SK-N-SH (cell line): ENCODE measurements at regions not wholly inside any gene's neighbourhood (a gene's known extent, or its start where the extent isn't known, plus 50 kb on each side); places are given as distances from the start of the nearest gene placed in this dataset.

Experiments used
- CTCF ChIA-PET: fragments of 300-600, 350-600 bp; formaldehyde crosslinking; extraction: SDS; loops from one replicate; lab custom pipeline; 2021; lab: Yijun Ruan, JAX
- POLR2A ChIA-PET: fragments of 350-600 bp; sonication (Branson Sonifier 250); formaldehyde crosslinking; extraction: SDS; loops from one replicate; lab custom pipeline; 2020; ENCODE audit warnings: antibody characterized with exemption, inconsistent platforms; lab: Yijun Ruan, JAX
- DNase-seq: peaks from one replicate; pipeline ENCODE4 v3.0.0; 2012
- H2AFZ ChIP-seq: fragments of 200-600 bp; sonication (generic); 2 replicates; pipeline ENCODE4 v1.8.1; 2016; ENCODE audit warnings: antibody characterized with exemption, mild to moderate bottlenecking, low read depth
- H3F3A ChIP-seq: fragments of 200-600 bp; sonication (generic); replicated peaks from 2 replicates; pipeline ENCODE3; 2016; ENCODE audit warnings: antibody characterized with exemption, mild to moderate bottlenecking; ENCODE audit not compliant: insufficient read depth
- H3K27ac ChIP-seq, 2 experiments: fragments of 200-500 bp in 1 of 2; fragments of 200-600 bp in 1 of 2; sonication (Bioruptor generic) in 1 of 2; sonication (generic), shearing (Covaris generic) in 1 of 2; 2 replicates each; pipeline versions ENCODE4 v1.5.1 to v1.6.1; 2014 to 2016; ENCODE audit warnings: low read depth in 2 of 2, inconsistent platforms in 1 of 2, low read length in 1 of 2, mild to moderate bottlenecking in 1 of 2, mixed read lengths in 1 of 2
- H3K27me3 ChIP-seq: fragments of 200-600 bp; sonication (generic), shearing (Covaris generic); 2 replicates; pipeline ENCODE4 v1.6.1; 2016; ENCODE audit warnings: mixed run types; ENCODE audit not compliant: insufficient read depth
- H3K36me3 ChIP-seq, 2 experiments: fragments of 200-500 bp in 1 of 2; fragments of 200-600 bp in 1 of 2; sonication (Bioruptor generic) in 1 of 2; sonication (generic) in 1 of 2; replicated peaks in 1 of 2; 2 replicates each; pipeline versions ENCODE3 to v1.5.1; 2014 to 2016; ENCODE audit warnings: low read length in 1 of 2, mild to moderate bottlenecking in 1 of 2; ENCODE audit not compliant: insufficient read depth in 2 of 2, control insufficient read depth in 1 of 2
- H3K4me1 ChIP-seq, 2 experiments: fragments of 200-500 bp in 1 of 2; fragments of 200-600 bp in 1 of 2; sonication (Bioruptor generic) in 1 of 2; sonication (generic), shearing (Covaris generic) in 1 of 2; 2 replicates each; pipeline versions ENCODE4 v1.5.1 to v1.6.1; 2014 to 2016; ENCODE audit warnings: low read depth in 1 of 2, low read length in 1 of 2, mixed run types in 1 of 2; ENCODE audit not compliant: insufficient read depth in 2 of 2, control insufficient read depth in 1 of 2
- H3K4me2 ChIP-seq: fragments of 200-600 bp; sonication (generic), shearing (Covaris generic); 2 replicates; pipeline ENCODE4 v1.6.1; 2017; ENCODE audit warnings: mixed run types
- H3K4me3 ChIP-seq, 2 experiments: fragments of 200-500 bp in 1 of 2; fragments of 200-600 bp in 1 of 2; sonication (Bioruptor generic) in 1 of 2; sonication (generic), shearing (Covaris generic) in 1 of 2; 2 replicates each; pipeline versions ENCODE4 v1.5.1 to v1.8.1; 2014 to 2016; ENCODE audit warnings: low read depth in 2 of 2, inconsistent platforms in 1 of 2, low read length in 1 of 2, mild to moderate bottlenecking in 1 of 2, mixed read lengths in 1 of 2, moderate library complexity in 1 of 2
- H3K79me2 ChIP-seq: fragments of 200-600 bp; sonication (generic); 2 replicates; pipeline ENCODE4 v1.8.1; 2017; ENCODE audit warnings: mild to moderate bottlenecking; ENCODE audit not compliant: insufficient read depth
- H3K9ac ChIP-seq: fragments of 200-600 bp; sonication (generic); 2 replicates; pipeline ENCODE4 v1.6.1; 2017; ENCODE audit warnings: mixed run types
- H3K9me2 ChIP-seq: fragments of 200-600 bp; sonication (generic); 2 replicates; pipeline ENCODE4 v1.6.1; 2017; ENCODE audit warnings: mixed run types
- H3K9me3 ChIP-seq: fragments of 200-600 bp; sonication (generic); 2 replicates; pipeline ENCODE4 v1.6.1; 2017; ENCODE audit warnings: mixed run types, mild to moderate bottlenecking, moderate library complexity
- H4K20me1 ChIP-seq: fragments of 200-600 bp; sonication (generic); 2 replicates; pipeline ENCODE4 v1.6.1; 2017; ENCODE audit warnings: mild to moderate bottlenecking, mixed run types; ENCODE audit not compliant: insufficient read depth
- CHD2 ChIP-seq: fragments of 150-350 bp; IDR thresholded peaks from 2 replicates; pipeline ENCODE4 v1.6.1; 2018; ENCODE audit warnings: low read length; ENCODE audit not compliant: partially characterized antibody
- CTCF ChIP-seq: fragments of 200-600 bp; sonication (generic); IDR thresholded peaks from 2 replicates; pipeline ENCODE4 v1.6.1; 2017; ENCODE audit warnings: antibody characterized with exemption, mild to moderate bottlenecking, moderate library complexity
- EP300 ChIP-seq, 2 experiments: IDR thresholded peaks; 2 replicates each; pipeline versions ENCODE4 v1.4.0 to v1.6.1; 2012; ENCODE audit warnings: borderline replicate concordance in 1 of 2, low read depth in 1 of 2, low read length in 1 of 2
- EZH2phosphoT487 ChIP-seq: fragments of 200-600 bp; sonication (generic); IDR thresholded peaks from 2 replicates; pipeline ENCODE4 v1.6.1; 2017; ENCODE audit warnings: low read depth, mixed run types, mild to moderate bottlenecking, antibody characterized with exemption, moderate library complexity, borderline replicate concordance
- FOXJ3 ChIP-seq: sonication (generic); formaldehyde crosslinking; IDR thresholded peaks from 2 replicates; pipeline ENCODE4 v1.5.1; 2020; ENCODE audit warnings: mild to moderate bottlenecking, missing genetic modification reagents
- GABPA ChIP-seq: IDR thresholded peaks from 2 replicates; pipeline ENCODE4 v1.4.0; 2012; ENCODE audit warnings: low read depth, mild to moderate bottlenecking
- GATA2 ChIP-seq: sonication (generic); formaldehyde crosslinking; IDR thresholded peaks from 2 replicates; pipeline ENCODE4 v1.5.0; 2020; ENCODE audit warnings: mild to moderate bottlenecking, missing genetic modification reagents
- IRF3 ChIP-seq: fragments of 150-350 bp; IDR thresholded peaks from 2 replicates; pipeline ENCODE4 v1.6.1; 2016; ENCODE audit warnings: mild to moderate bottlenecking, low read depth, low read length
- MEF2A ChIP-seq: IDR thresholded peaks from 2 replicates; pipeline ENCODE4 v1.4.0; 2012; ENCODE audit warnings: low read depth, borderline replicate concordance
- NFIC ChIP-seq: IDR thresholded peaks from 2 replicates; pipeline ENCODE4 v1.4.0; 2012; ENCODE audit warnings: borderline replicate concordance
- POLR2AphosphoS5 ChIP-seq: IDR thresholded peaks from 2 replicates; pipeline ENCODE4 v1.6.1; 2012; ENCODE audit warnings: low read depth, low read length
- RAD21 ChIP-seq: IDR thresholded peaks from 2 replicates; pipeline ENCODE4 v1.6.1; 2012; ENCODE audit warnings: mild to moderate bottlenecking, low read length
- RFX5 ChIP-seq: IDR thresholded peaks from 2 replicates; pipeline ENCODE4 v1.6.1; 2012; ENCODE audit warnings: mild to moderate bottlenecking, improper control_type of control experiment, low read length
- RXRA ChIP-seq: IDR thresholded peaks from 2 replicates; pipeline ENCODE4 v1.4.0; 2012; ENCODE audit warnings: low read depth, mild to moderate bottlenecking, borderline replicate concordance
- SIN3A ChIP-seq: IDR thresholded peaks from 2 replicates; pipeline ENCODE4 v1.6.1; 2012; ENCODE audit warnings: low read depth, mild to moderate bottlenecking, low read length, moderate library complexity, borderline replicate concordance
- TAF1 ChIP-seq: IDR thresholded peaks from 2 replicates; pipeline ENCODE4 v1.6.1; 2012; ENCODE audit warnings: low read depth, mild to moderate bottlenecking, low read length, moderate library complexity, borderline replicate concordance
- TCF12 ChIP-seq: IDR thresholded peaks from 2 replicates; pipeline ENCODE4 v1.4.0; 2012
- TEAD4 ChIP-seq: IDR thresholded peaks from 2 replicates; pipeline ENCODE4 v1.4.0; 2012; ENCODE audit warnings: mild to moderate bottlenecking, borderline replicate concordance; ENCODE audit not compliant: insufficient read depth
- YY1 ChIP-seq: IDR thresholded peaks from 2 replicates; pipeline ENCODE4 v1.4.0; 2012; ENCODE audit warnings: low read depth, mild to moderate bottlenecking
- WGBS: methylation state at CpG from one replicate; pipeline ENCODE4 v1.1.6; 2017; ENCODE audit warnings: low lambda C conversion rate; 5-methylcytosine and 5-hydroxymethylcytosine counted together
- TF ChIP-seq, protein P1 (sequence below): IDR thresholded peaks from 2 replicates; pipeline ENCODE4 v1.4.0; 2012; ENCODE audit warnings: low read depth, borderline replicate concordance
- TF ChIP-seq, protein P2 (sequence below): IDR thresholded peaks from 2 replicates; pipeline ENCODE4; 2012
- TF ChIP-seq, protein P3 (sequence below): fragments of 150-350 bp; IDR thresholded peaks from 2 replicates; pipeline ENCODE4 v1.6.1; 2017; ENCODE audit warnings: antibody characterized with exemption, low read length, low read depth, borderline replicate concordance

DNA sequence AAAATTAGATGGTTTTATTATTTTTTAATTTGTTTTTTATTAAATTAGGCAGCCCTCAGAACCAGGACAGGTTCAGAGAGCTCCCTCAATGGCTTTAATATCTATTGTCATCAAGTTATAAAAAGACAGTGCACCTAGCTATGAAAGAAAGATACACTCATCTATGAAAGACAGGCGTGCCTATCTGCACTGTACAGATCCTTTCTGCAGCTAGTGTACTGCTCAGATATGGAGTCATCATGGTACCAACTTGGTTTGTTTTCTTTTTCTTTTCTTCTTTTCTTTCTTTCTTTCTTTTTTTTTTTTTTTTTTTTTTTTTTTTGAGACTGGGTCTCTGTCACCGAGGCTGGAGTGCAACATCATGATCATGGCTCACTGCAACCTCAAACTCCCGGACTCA, 54.8 kb upstream of the GPBP1 start:
- Histone ChIP-seq H3K4me1 (no peaks in the 10 kb centered on the region), H3K9me3 (no peaks in the 10 kb centered on the region), H3K9me2 (no peaks in the 10 kb centered on the region), H3F3A (no peaks in the 10 kb centered on the region), H3K27me3 (no peaks in the 10 kb centered on the region), H3K79me2 (no peaks in the 10 kb centered on the region), H2AFZ (no peak overlapping the region), H3K4me2 (no peak overlapping the region), H4K20me1 (no peaks in the 10 kb centered on the region), H3K4me3 (no peak overlapping the region), H3K27ac (no peak overlapping the region), H3K36me3 (no peaks in the 10 kb centered on the region), H3K9ac (no peak overlapping the region)
- DNase-seq: no peak
- TF ChIP-seq IRF3 (no peak), GATA2 (no peak), NFIC (no peak), MEF2A (no peak)
- CTCF ChIA-PET: interaction anchor here (1.0 kb wide), 1 partner anchor 18 kb away, joined by 5 read pairs; no protein-coding TSS in a partner anchor
- 40% methylated on average over 3 of the region's 3 CpGs for WGBS
- POLR2A ChIA-PET: no interaction called here

DNA sequence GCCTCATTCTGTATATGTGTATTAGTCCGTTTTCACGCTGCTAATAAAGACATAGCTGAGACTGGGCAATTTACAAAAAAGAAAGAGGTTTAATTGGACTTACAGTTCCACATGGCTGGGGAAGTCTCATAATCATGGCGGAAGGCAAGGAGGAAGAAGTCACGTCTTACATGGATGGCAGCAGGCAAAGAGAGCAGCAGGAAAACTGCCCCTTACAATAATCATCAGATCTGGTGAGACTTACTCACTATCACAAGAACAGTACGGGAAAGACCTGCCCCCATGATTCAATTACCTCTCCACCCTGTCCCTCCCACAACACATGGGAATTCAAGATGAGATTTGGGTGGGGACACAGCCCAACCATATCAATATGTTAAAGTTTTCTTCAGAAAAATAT, 49.8 kb upstream of the GPBP1 start:
- DNase-seq: no peak
- TF ChIP-seq TAF1 (no peak), IRF3 (no peak), EP300 (IDR thresholded peaks at IDR 0.05; ENCODE audit: borderline replicate concordance in 1 of 2, low read depth in 1 of 2, low read length in 1 of 2) (no peak), RXRA (no peak), TCF12 (no peak), CHD2 (no peak), SIN3A (no peak), POLR2AphosphoS5 (no peak), GATA2 (no peak), YY1 (no peak), FOXJ3 (no peak), TEAD4 (no peak), RAD21 (no peak), RFX5 (no peak), GABPA (no peak), CTCF (no peak), EZH2phosphoT487 (no peak)
- TF ChIP-seq, protein P1, sequence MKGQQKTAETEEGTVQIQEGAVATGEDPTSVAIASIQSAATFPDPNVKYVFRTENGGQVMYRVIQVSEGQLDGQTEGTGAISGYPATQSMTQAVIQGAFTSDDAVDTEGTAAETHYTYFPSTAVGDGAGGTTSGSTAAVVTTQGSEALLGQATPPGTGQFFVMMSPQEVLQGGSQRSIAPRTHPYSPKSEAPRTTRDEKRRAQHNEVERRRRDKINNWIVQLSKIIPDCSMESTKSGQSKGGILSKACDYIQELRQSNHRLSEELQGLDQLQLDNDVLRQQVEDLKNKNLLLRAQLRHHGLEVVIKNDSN: no peak
- TF ChIP-seq, protein P2, sequence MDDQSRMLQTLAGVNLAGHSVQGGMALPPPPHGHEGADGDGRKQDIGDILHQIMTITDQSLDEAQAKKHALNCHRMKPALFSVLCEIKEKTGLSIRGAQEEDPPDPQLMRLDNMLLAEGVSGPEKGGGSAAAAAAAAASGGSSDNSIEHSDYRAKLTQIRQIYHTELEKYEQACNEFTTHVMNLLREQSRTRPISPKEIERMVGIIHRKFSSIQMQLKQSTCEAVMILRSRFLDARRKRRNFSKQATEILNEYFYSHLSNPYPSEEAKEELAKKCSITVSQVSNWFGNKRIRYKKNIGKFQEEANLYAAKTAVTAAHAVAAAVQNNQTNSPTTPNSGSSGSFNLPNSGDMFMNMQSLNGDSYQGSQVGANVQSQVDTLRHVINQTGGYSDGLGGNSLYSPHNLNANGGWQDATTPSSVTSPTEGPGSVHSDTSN: no peak
- TF ChIP-seq, protein P3, sequence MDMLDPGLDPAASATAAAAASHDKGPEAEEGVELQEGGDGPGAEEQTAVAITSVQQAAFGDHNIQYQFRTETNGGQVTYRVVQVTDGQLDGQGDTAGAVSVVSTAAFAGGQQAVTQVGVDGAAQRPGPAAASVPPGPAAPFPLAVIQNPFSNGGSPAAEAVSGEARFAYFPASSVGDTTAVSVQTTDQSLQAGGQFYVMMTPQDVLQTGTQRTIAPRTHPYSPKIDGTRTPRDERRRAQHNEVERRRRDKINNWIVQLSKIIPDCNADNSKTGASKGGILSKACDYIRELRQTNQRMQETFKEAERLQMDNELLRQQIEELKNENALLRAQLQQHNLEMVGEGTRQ: no peak
- no peaks in the 10 kb centered on the region for H3K36me3 ChIP-seq
- ChIA-PET POLR2A (no interaction called here), CTCF (no interaction called here)
- H3K9ac ChIP-seq: no peak overlapping the region
- no peak overlapping the region for H3K27ac ChIP-seq
- no peak overlapping the region for H3K4me3 ChIP-seq
- H3K4me1 ChIP-seq: no peaks in the 10 kb centered on the region
- 50% methylated on average over 5 of the region's 5 CpGs for WGBS
- H3K27me3 ChIP-seq: no peaks in the 10 kb centered on the region
- H4K20me1 ChIP-seq: no peaks in the 10 kb centered on the region
- H3K9me2 ChIP-seq: no peaks in the 10 kb centered on the region
- no peaks in the 10 kb centered on the region for H3K79me2 ChIP-seq
- H3K4me2 ChIP-seq: no peak overlapping the region
- no peak overlapping the region for H2AFZ ChIP-seq
- no peaks in the 10 kb centered on the region for H3K9me3 ChIP-seq
- H3F3A ChIP-seq: no peaks in the 10 kb centered on the region
